NCI-H128 (cell line): ENCODE measurements at regions not wholly inside any gene's neighbourhood (a gene's known extent, or its start where the extent isn't known, plus 50 kb on each side); places are given as distances from the start of the nearest gene placed in this dataset.
A peak's percentile ranks its signal among the peaks of the same experiment; 100 is the strongest.

ENCODE experiments used
- DNase-seq: peaks from one replicate; lab custom pipeline; 2025; ENCODE audit not compliant: unreplicated experiment; lab: John Stamatoyannopoulos, UW

- no peak for DNase-seq
Observed at GRCh38 chr2:64220894-64221617, 76.8 kb upstream of the PELI1 start.

- DNase-seq = no peak
Observed at GRCh38 chr2:64221935-64222334, 77.7 kb upstream of the PELI1 start.

GRCh38 chr2:64222351-64222750, 78.1 kb upstream of the PELI1 start:
- no peak for DNase-seq

GRCh38 chr2:64223055-64223454, 78.8 kb upstream of the PELI1 start:
- no peak for DNase-seq

- no peak for DNase-seq
Observed at GRCh38 chr2:64225491-64225890, 81.3 kb upstream of the PELI1 start.

- no peak for DNase-seq
Observed at GRCh38 chr2:64226611-64227010, 82.4 kb upstream of the PELI1 start.

GRCh38 chr2:64227603-64228125, 83.4 kb upstream of the PELI1 start:
- no peak for DNase-seq

GRCh38 chr2:64228126-64228678, 84.0 kb upstream of the PELI1 start:
- peak; percentile 83 for DNase-seq

GRCh38 chr2:64228918-64229317, 84.7 kb upstream of the PELI1 start:
- no peak for DNase-seq

- no peak for DNase-seq
Observed at GRCh38 chr2:64230540-64230939, 86.3 kb upstream of the PELI1 start.

GRCh38 chr2:64232266-64232665, 88.0 kb upstream of the PELI1 start:
- DNase-seq = no peak

- DNase-seq = no peak
Observed at GRCh38 chr2:64233376-64233922, 89.2 kb upstream of the PELI1 start.

- no peak for DNase-seq
Observed at GRCh38 chr2:64234150-64234549, 89.9 kb upstream of the PELI1 start.

GRCh38 chr2:64234785-64235184, 90.6 kb upstream of the PELI1 start:
- no peak for DNase-seq

- no peak for DNase-seq
Observed at GRCh38 chr2:64237266-64237665, 93.0 kb upstream of the PELI1 start.

GRCh38 chr2:64238799-64239198, 94.6 kb upstream of the PELI1 start:
- DNase-seq = no peak

GRCh38 chr2:64243081-64244036, 99.1 kb upstream of the PELI1 start:
- no peak for DNase-seq

- no peak for DNase-seq
Observed at GRCh38 chr2:64244037-64244416, 99.8 kb upstream of the PELI1 start.

GRCh38 chr2:64245631-64246030, 101.4 kb upstream of the PELI1 start:
- DNase-seq = no peak

- no peak for DNase-seq
Observed at GRCh38 chr2:64246962-64247361, 102.7 kb upstream of the PELI1 start.

- no peak for DNase-seq
Observed at GRCh38 chr2:64249426-64249825, 105.2 kb upstream of the PELI1 start.
